Activated naive CD8-positive, alpha-beta T cell treated with anti-CD3 and anti-CD28 coated beads for 36 hours (primary cell): ENCODE measurements at regions not wholly inside any gene's neighbourhood (a gene's known extent, or its start where the extent isn't known, plus 50 kb on each side); places are given as distances from the start of the nearest gene placed in this dataset.

Experiments used
- DNase-seq: peaks from one replicate; pipeline ENCODE4 v3.0.0; 2021
- H3K27ac Mint-ChIP-seq: one replicate; pipeline ENCODE4 v1.8.0; 2022; ENCODE audit warnings: mild to moderate bottlenecking, moderate library complexity, mixed read lengths
- H3K27me3 Mint-ChIP-seq: one replicate; pipeline ENCODE4 v1.8.0; 2022; ENCODE audit warnings: mild to moderate bottlenecking, mixed read lengths
- H3K36me3 Mint-ChIP-seq: one replicate; pipeline ENCODE4 v1.8.0; 2021; ENCODE audit warnings: mild to moderate bottlenecking, mixed read lengths
- H3K4me1 Mint-ChIP-seq: one replicate; pipeline ENCODE4 v1.8.0; 2021; ENCODE audit warnings: mixed read lengths
- H3K4me3 Mint-ChIP-seq: one replicate; pipeline ENCODE4 v1.8.0; 2022; ENCODE audit warnings: mild to moderate bottlenecking, moderate library complexity, mixed read lengths
- H3K9me3 Mint-ChIP-seq: one replicate; pipeline ENCODE4 v1.8.0; 2022; ENCODE audit warnings: mixed read lengths

- peaks cover 5% of the 10 kb centered on the region for H3K27me3 Mint-ChIP-seq
- no peak for DNase-seq
- no peaks in the 10 kb centered on the region for H3K9me3 Mint-ChIP-seq
- no peak overlapping the region for H3K4me3 Mint-ChIP-seq
- no peaks in the 10 kb centered on the region for H3K36me3 Mint-ChIP-seq
- H3K4me1 Mint-ChIP-seq: no peaks in the 10 kb centered on the region
- no peak overlapping the region for H3K27ac Mint-ChIP-seq
These were observed 175.8 kb upstream of the DPH6 start for GRCh38 chr15:35721751-35722150.

DNA sequence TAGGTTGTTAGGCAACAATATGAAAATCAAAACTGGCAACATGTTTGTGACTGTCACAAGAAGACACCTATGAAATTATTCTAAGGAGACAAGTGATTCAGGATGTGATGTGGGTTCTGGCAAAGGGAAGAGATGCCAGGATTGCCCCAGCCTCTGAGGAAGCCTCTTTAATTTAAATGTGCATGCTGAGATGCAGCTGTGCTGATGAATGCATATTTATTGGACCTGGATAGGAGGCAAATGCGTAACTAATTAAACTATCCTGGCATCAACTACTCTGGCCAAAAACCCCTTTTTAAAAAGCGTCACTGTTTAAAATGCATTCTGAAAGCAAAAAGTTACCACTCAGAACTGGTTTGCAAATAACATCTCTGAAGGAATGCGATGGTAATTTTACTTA is 176.5 kb upstream of the DPH6 start:
- Mint-ChIP-seq H3K4me3 (no peak overlapping the region), H3K27me3 (peaks cover 5% of the 10 kb centered on the region)

DNA sequence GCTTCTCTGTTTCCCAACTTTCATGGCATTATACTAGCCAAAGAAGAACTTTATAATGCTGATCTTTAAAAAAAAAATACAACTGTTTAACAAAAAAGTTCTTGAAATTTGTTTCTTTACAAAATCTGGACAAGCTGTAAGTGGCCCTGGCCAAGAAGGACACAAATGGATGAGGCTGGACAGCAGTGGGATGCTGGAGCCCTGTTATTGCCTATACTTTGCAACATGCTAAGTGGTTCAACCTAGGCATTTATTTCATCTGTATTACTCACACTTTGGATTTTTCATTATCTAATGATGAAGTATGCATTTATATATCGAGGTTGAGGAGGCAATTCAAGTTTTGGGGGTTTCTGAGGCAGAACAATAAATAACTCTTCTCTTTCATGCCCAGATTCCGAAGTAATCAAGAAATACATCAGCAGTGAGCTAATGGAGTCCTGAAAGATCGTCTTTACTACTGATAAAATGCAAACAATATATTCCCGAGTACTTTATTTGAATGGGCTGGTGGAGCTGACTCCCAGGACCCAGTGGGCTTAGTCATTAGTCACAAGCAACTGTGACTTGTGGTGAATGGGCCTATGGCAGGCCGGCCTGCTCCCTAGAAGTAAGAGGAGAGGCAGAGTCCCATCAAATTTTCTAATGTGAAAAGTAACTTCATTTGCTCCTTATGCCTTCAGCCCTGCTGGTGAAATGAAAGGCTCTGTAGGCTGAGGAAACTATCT is 177.3 kb upstream of the DPH6 start:
- H3K27me3 Mint-ChIP-seq: peaks cover 5% of the 10 kb centered on the region
- H3K9me3 Mint-ChIP-seq: no peaks in the 10 kb centered on the region
- no peaks in the 10 kb centered on the region for H3K4me1 Mint-ChIP-seq
- H3K4me3 Mint-ChIP-seq: no peak overlapping the region
- H3K36me3 Mint-ChIP-seq: no peaks in the 10 kb centered on the region
- DNase-seq: no peak
- H3K27ac Mint-ChIP-seq: no peak overlapping the region

More for the DNA sequence above, 176.5 kb upstream of the DPH6 start:
- no peaks in the 10 kb centered on the region for H3K9me3 Mint-ChIP-seq
- H3K36me3 Mint-ChIP-seq: no peaks in the 10 kb centered on the region
- DNase-seq: no peak
- no peaks in the 10 kb centered on the region for H3K4me1 Mint-ChIP-seq
- H3K27ac Mint-ChIP-seq: no peak overlapping the region

DNA sequence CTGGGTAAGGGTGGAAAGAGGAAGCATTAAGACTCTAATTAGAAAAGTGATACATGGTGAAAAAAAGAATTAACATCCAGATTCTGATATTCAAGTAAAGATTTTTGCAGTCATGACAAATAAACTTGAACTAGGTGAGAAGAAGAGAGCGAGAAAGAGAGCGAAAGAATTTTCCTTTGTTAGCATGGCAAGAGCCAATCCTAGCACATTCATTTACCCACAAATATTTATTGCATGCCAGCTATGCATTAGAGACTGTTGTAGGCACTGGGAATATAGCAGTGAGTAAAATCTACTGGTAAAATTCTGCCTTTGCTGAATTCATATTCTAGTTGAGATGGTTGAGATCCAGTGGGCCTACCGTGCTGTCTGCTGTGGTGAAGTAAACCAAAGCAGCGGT is 177.9 kb upstream of the DPH6 start:
- no peak for DNase-seq
- H3K27me3 Mint-ChIP-seq: peaks cover 5% of the 10 kb centered on the region

GRCh38 chr15:35724626-35725025 is 178.7 kb upstream of the DPH6 start:
- H3K27ac Mint-ChIP-seq: no peak overlapping the region
- peaks cover 5% of the 10 kb centered on the region for H3K27me3 Mint-ChIP-seq
- no peaks in the 10 kb centered on the region for H3K36me3 Mint-ChIP-seq
- H3K4me1 Mint-ChIP-seq: no peaks in the 10 kb centered on the region
- DNase-seq: no peak
- no peaks in the 10 kb centered on the region for H3K9me3 Mint-ChIP-seq
- H3K4me3 Mint-ChIP-seq: no peak overlapping the region

More for the DNA sequence above, 177.9 kb upstream of the DPH6 start:
- Mint-ChIP-seq H3K4me1 (no peaks in the 10 kb centered on the region), H3K9me3 (no peaks in the 10 kb centered on the region), H3K4me3 (no peak overlapping the region), H3K27ac (no peak overlapping the region), H3K36me3 (no peaks in the 10 kb centered on the region)

DNA sequence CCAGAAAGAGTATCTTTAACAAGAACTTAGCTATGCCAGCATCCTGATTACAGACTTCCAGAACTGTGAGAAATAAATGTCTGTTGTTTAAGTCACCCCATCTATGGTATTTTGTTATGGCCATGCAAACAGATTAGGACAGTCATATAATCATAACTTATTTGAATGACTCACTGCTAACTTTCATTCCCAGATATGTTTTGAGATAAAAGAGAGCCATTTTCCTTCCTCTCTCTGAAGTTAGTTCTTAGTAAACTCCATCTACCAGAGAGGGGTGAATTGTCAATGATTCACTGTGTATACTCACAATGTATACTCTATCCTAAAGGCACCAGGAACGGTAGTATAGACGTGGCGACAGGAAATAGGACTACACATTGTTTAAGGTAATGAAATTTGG is 179.4 kb upstream of the DPH6 start:
- H3K4me1 Mint-ChIP-seq: no peaks in the 10 kb centered on the region
- no peaks in the 10 kb centered on the region for H3K9me3 Mint-ChIP-seq
- no peak overlapping the region for H3K4me3 Mint-ChIP-seq
- no peak for DNase-seq
- peaks cover 5% of the 10 kb centered on the region for H3K27me3 Mint-ChIP-seq
- no peak overlapping the region for H3K27ac Mint-ChIP-seq
- no peaks in the 10 kb centered on the region for H3K36me3 Mint-ChIP-seq

DNA sequence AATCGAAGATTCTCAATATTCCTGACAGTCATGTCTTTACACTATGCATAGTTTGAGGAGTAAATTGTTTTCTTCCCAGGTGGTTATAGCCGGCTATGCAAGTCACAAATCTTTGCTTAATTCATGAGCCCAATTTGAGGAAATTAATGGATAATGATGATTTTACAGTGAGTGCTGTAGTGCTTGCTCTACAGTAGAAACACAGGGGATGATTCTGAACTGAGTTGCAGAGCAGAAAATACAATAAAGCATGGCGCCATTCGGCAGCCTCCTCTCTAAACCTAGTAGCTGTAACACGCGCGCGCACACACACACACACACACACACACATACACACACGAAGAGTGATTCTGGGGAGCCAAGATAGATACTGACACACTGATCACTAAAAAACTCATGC is 181.7 kb upstream of the DPH6 start:
- DNase-seq: no peak
- no peak overlapping the region for H3K27ac Mint-ChIP-seq
- H3K36me3 Mint-ChIP-seq: no peaks in the 10 kb centered on the region
- H3K4me1 Mint-ChIP-seq: no peaks in the 10 kb centered on the region
- no peaks in the 10 kb centered on the region for H3K27me3 Mint-ChIP-seq
- no peak overlapping the region for H3K4me3 Mint-ChIP-seq
- H3K9me3 Mint-ChIP-seq: no peaks in the 10 kb centered on the region

DNA sequence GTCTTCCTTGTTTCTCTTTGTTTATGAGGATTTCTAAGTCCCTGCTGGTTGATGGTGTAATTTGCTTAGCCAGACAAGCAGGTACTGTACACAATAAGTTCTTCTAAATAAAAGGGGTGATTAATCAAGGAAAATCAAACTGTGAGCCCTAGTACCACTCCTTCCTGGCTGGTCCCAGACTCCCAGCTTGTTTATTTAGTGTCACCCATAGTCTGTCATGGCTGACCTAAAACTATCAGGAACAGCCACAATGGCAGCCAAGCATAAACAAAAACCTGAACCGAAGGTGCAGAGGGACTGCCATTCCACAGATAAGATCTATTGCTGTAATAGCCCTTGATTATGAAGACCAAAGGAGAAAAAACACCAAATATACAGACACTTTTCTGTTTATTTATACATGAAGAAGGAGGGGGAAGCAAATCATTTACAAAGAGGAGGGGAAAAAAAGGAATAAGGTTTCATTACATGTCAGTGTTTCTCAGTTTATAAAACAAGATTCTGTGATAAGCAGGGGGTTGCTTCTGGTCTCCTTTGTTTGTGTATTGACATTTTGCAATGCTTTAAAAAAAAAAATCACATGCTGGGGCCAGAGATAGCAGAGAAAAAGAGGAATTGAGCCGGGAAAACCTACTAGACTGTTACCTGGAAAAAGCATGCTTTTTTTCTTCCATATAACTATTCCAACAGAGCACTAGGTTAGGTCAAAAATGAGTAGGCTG is 182.4 kb upstream of the DPH6 start:
- no peak for DNase-seq
- no peak overlapping the region for H3K27ac Mint-ChIP-seq
- no peak overlapping the region for H3K4me3 Mint-ChIP-seq
- H3K4me1 Mint-ChIP-seq: no peaks in the 10 kb centered on the region
- H3K27me3 Mint-ChIP-seq: no peaks in the 10 kb centered on the region
- no peaks in the 10 kb centered on the region for H3K36me3 Mint-ChIP-seq
- H3K9me3 Mint-ChIP-seq: no peaks in the 10 kb centered on the region

- H3K27ac Mint-ChIP-seq: no peak overlapping the region
- H3K4me3 Mint-ChIP-seq: no peak overlapping the region
- H3K4me1 Mint-ChIP-seq: no peaks in the 10 kb centered on the region
- H3K27me3 Mint-ChIP-seq: peaks cover 12% of the 10 kb centered on the region
- no peaks in the 10 kb centered on the region for H3K36me3 Mint-ChIP-seq
- no peaks in the 10 kb centered on the region for H3K9me3 Mint-ChIP-seq
- no peak for DNase-seq
These were observed 190.2 kb upstream of the DPH6 start for GRCh38 chr15:35736150-35736549.

DNA sequence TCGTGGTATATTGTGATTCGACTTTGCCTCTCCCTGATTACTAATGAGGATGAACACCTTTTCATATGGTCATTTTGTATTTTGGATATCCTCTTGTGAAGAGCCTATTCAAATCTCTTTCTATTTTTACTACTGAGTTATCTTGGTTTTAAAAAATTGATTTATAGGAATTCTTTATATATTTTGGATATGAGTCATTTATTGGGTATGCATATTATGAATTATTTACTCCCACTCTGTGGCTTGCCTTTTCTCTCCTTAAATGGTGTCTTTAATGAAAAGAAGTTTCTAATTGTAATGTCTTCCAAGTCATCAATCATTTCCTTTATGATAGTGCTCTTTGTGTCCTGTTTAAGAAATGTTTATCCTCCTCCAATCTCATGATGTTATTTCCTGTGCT is 191.5 kb upstream of the DPH6 start:
- H3K27ac Mint-ChIP-seq: no peak overlapping the region
- H3K9me3 Mint-ChIP-seq: no peaks in the 10 kb centered on the region
- DNase-seq: no peak
- no peaks in the 10 kb centered on the region for H3K4me1 Mint-ChIP-seq
- H3K4me3 Mint-ChIP-seq: no peak overlapping the region
- H3K36me3 Mint-ChIP-seq: no peaks in the 10 kb centered on the region
- H3K27me3 Mint-ChIP-seq: peaks cover 12% of the 10 kb centered on the region

DNA sequence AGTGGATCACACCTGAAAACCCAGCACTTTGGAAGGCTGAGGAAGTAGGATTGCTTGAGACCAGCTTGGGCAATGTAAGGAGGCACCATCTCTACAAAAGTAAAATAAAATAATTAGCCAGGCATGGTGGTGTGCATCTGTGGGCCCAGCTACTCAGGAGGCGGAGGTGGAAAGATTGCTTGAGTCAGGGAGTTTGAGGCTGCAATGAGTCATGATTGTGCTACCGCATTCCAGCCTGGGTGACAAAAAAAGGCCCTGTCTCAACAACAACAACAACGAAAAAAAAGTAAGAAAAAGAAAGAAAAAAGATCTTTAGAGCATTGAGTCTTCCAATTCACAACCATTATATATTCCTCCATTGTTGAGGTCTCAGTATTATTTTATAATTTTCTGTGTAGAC is 192.4 kb upstream of the DPH6 start:
- Mint-ChIP-seq H3K4me1 (no peaks in the 10 kb centered on the region), H3K36me3 (no peaks in the 10 kb centered on the region), H3K9me3 (peaks cover 3% of the 10 kb centered on the region), H3K27me3 (peaks cover 12% of the 10 kb centered on the region), H3K4me3 (no peak overlapping the region), H3K27ac (no peak overlapping the region)
- no peak for DNase-seq

GRCh38 chr15:35740761-35741160 is 194.8 kb upstream of the DPH6 start:
- DNase-seq: no peak
- Mint-ChIP-seq H3K27me3 (peaks cover 18% of the 10 kb centered on the region), H3K4me3 (no peak overlapping the region), H3K36me3 (no peaks in the 10 kb centered on the region), H3K4me1 (no peaks in the 10 kb centered on the region), H3K27ac (no peak overlapping the region), H3K9me3 (peaks cover 3% of the 10 kb centered on the region)

GRCh38 chr15:35741395-35741794 is 195.4 kb upstream of the DPH6 start:
- no peak for DNase-seq
- Mint-ChIP-seq H3K4me3 (no peak overlapping the region), H3K4me1 (no peaks in the 10 kb centered on the region), H3K36me3 (no peaks in the 10 kb centered on the region), H3K9me3 (peaks cover 3% of the 10 kb centered on the region), H3K27me3 (peaks cover 21% of the 10 kb centered on the region), H3K27ac (no peak overlapping the region)

- H3K27me3 Mint-ChIP-seq: peaks cover 21% of the 10 kb centered on the region
- H3K36me3 Mint-ChIP-seq: no peaks in the 10 kb centered on the region
- no peak overlapping the region for H3K27ac Mint-ChIP-seq
- H3K9me3 Mint-ChIP-seq: peaks cover 3% of the 10 kb centered on the region
- H3K4me3 Mint-ChIP-seq: no peak overlapping the region
- H3K4me1 Mint-ChIP-seq: no peaks in the 10 kb centered on the region
- DNase-seq: no peak
These were observed 195.9 kb upstream of the DPH6 start for GRCh38 chr15:35741881-35742280.

DNA sequence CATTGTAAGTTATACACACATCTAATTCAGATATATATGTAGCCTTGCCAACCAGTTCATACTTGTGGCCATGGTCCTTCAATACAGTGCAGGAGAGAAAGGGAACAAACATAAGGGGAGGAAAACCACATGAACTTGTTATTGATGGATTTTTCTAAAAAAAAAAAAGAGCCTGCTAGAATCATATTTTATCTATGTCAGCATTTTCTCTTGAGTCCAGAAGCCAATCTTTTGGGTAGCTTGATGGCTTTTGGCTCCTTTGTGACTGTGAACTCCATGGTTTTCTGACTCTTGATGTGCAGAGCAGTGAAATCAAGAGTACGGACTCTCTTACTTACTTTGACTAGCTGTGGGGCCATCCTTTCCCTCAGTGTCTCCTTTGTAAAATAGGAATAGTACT is 197.4 kb upstream of the DPH6 start:
- no peaks in the 10 kb centered on the region for H3K36me3 Mint-ChIP-seq
- H3K4me3 Mint-ChIP-seq: no peak overlapping the region
- peaks cover 3% of the 10 kb centered on the region for H3K9me3 Mint-ChIP-seq
- no peaks in the 10 kb centered on the region for H3K4me1 Mint-ChIP-seq
- no peak overlapping the region for H3K27ac Mint-ChIP-seq
- H3K27me3 Mint-ChIP-seq: peaks cover 17% of the 10 kb centered on the region
- DNase-seq: no peak

- DNase-seq: no peak
- H3K36me3 Mint-ChIP-seq: no peaks in the 10 kb centered on the region
- H3K9me3 Mint-ChIP-seq: peaks cover 3% of the 10 kb centered on the region
- no peak overlapping the region for H3K27ac Mint-ChIP-seq
- no peak overlapping the region for H3K4me3 Mint-ChIP-seq
- H3K27me3 Mint-ChIP-seq: peaks cover 18% of the 10 kb centered on the region
- H3K4me1 Mint-ChIP-seq: no peaks in the 10 kb centered on the region
These were observed 200.2 kb upstream of the DPH6 start for GRCh38 chr15:35746121-35746520.
